Upper lobe of left lung (tissue), 6 donors: ENCODE measurements at regions not wholly inside any gene's neighbourhood (a gene's known extent, or its start where the extent isn't known, plus 50 kb on each side); places are given as distances from the start of the nearest gene placed in this dataset.

Source experiments
- ATAC-seq, 2 donors: fragments of 200-7000 bp; cut with Tn5 transposase; one replicate each; pipeline ENCODE4 v1.9.1; 2022; ENCODE audit warnings: mild to moderate bottlenecking in 2 of 2, moderate library complexity in 2 of 2; ENCODE audit not compliant: low FRiP score in 2 of 2
- DNase-seq, 2 donors: peaks; one replicate each; pipeline ENCODE4 v3.0.0-alpha.2; 2019 to 2020
- H3K27ac ChIP-seq, 4 donors: fragments of 200-600 bp; sonication (generic); one replicate each; pipeline ENCODE4 v1.5.1; 2016 to 2019
- H3K27me3 ChIP-seq, 4 donors: fragments of 200-600 bp; sonication (generic); one replicate each; pipeline ENCODE4 v1.5.1; 2017 to 2019
- H3K36me3 ChIP-seq, 4 donors: fragments of 200-600 bp; sonication (generic); one replicate each; pipeline ENCODE4 v1.5.1; 2016 to 2019
- H3K4me1 ChIP-seq, 4 donors: fragments of 200-600 bp; sonication (generic); one replicate each; pipeline ENCODE4 v1.5.1; 2018 to 2019
- H3K4me3 ChIP-seq, 4 donors: fragments of 200-600 bp; sonication (generic); one replicate each; pipeline ENCODE4 v1.5.1; 2017 to 2019; ENCODE audit warnings: mild to moderate bottlenecking in 2 of 4, moderate library complexity in 1 of 4
- H3K9me3 ChIP-seq, 4 donors: fragments of 200-600 bp; sonication (generic); one replicate each; pipeline ENCODE4 v1.5.1; 2018 to 2019
- CTCF ChIP-seq, 6 experiments: fragments of 450-650 bp in 4 of 6; fragments of 200-600 bp in 2 of 6; sonication (generic) in 2 of 6; IDR thresholded peaks; one replicate each; pipeline ENCODE4 v1.5.1; 2016 to 2019; ENCODE audit warnings: antibody characterized with exemption in 6 of 6
- EP300 ChIP-seq, 4 donors: sonication (generic); formaldehyde crosslinking; IDR thresholded peaks; one replicate each; pipeline ENCODE4 v1.5.1; 2017; ENCODE audit warnings: antibody characterized with exemption in 4 of 4, control low read depth in 2 of 4
- POLR2A ChIP-seq, 4 donors: fragments of 450-650 bp; IDR thresholded peaks; one replicate each; pipeline ENCODE4 v1.5.1; 2016 to 2017; ENCODE audit warnings: antibody characterized with exemption in 4 of 4, mild to moderate bottlenecking in 2 of 4
- POLR2AphosphoS5 ChIP-seq, 2 donors: sonication (generic); formaldehyde crosslinking; IDR thresholded peaks; one replicate each; pipeline ENCODE4 v1.5.1; 2017; ENCODE audit warnings: antibody characterized with exemption in 2 of 2
- WGBS, 2 donors: methylation state at CpG; one replicate each; pipeline ENCODE4 v1.1.5; 2017 to 2018; 5-methylcytosine and 5-hydroxymethylcytosine counted together
- donor health status: DM: no; HTN: no; CAD: no; lungs with moderate emphysema.
- donor health status: DM: no; HTN: yes; CAD: no; lungs with severe emphysema.

GRCh38 chr16:63461248-63461841 is 1425.1 kb upstream of the CDH8 start:
- ATAC-seq, result peak in 1 of 2 donors; percentile 41
- Histone ChIP-seq H3K4me1 (no peaks in the 10 kb centered on the region), H3K9me3 (no peaks in the 10 kb centered on the region), H3K27ac (no peak overlapping the region), H3K36me3 (no peaks in the 10 kb centered on the region), H3K4me3 (no peak overlapping the region), H3K27me3 (no peaks in the 10 kb centered on the region)
- TF ChIP-seq POLR2AphosphoS5 (IDR thresholded peaks at IDR 0.05) (no peak), CTCF (IDR thresholded peaks at IDR 0.05) (peak in 1 of 6 experiments; percentile 29)
- no peak for DNase-seq
- 66 to 71% methylated on average over 3 of the region's 3 CpGs for WGBS, 2 donors

- Histone ChIP-seq H3K9me3 (no peaks in the 10 kb centered on the region), H3K27me3 (no peaks in the 10 kb centered on the region), H3K4me3 (no peak overlapping the region), H3K27ac (no peak overlapping the region), H3K36me3 (no peaks in the 10 kb centered on the region), H3K4me1 (no peaks in the 10 kb centered on the region)
- no peak for TF ChIP-seq POLR2A (IDR thresholded peaks at IDR 0.05)
- 78 to 92% methylated on average over 5 of the region's 5 CpGs for WGBS, 2 donors
- DNase-seq (no peak), ATAC-seq (no peak)
Observed at GRCh38 chr16:63458846-63459245, 1422.6 kb upstream of the CDH8 start.

GRCh38 chr16:63457869-63458268 is 1421.6 kb upstream of the CDH8 start:
- no peak for DNase-seq
- TF ChIP-seq EP300 (IDR thresholded peaks at IDR 0.05) (no peak), CTCF (IDR thresholded peaks at IDR 0.05) (no peak), POLR2A (IDR thresholded peaks at IDR 0.05) (no peak), POLR2AphosphoS5 (IDR thresholded peaks at IDR 0.05) (no peak)
- H3K4me1 ChIP-seq, result no peaks in the 10 kb centered on the region
- H3K27ac ChIP-seq, result no peak overlapping the region
- ATAC-seq, result no peak
- no peaks in the 10 kb centered on the region for H3K9me3 ChIP-seq
- no peaks in the 10 kb centered on the region for H3K36me3 ChIP-seq
- no peak overlapping the region for H3K4me3 ChIP-seq
- 64 to 71% methylated on average over 2 of the region's 2 CpGs for WGBS, 2 donors
- H3K27me3 ChIP-seq, result no peaks in the 10 kb centered on the region

GRCh38 chr16:63453261-63453660 is 1417.0 kb upstream of the CDH8 start:
- 70 to 75% methylated on average over 3 of the region's 3 CpGs for WGBS, 2 donors
- TF ChIP-seq POLR2A (IDR thresholded peaks at IDR 0.05) (no peak), POLR2AphosphoS5 (IDR thresholded peaks at IDR 0.05) (no peak), CTCF (IDR thresholded peaks at IDR 0.05) (no peak), EP300 (IDR thresholded peaks at IDR 0.05) (no peak)
- Histone ChIP-seq H3K36me3 (no peaks in the 10 kb centered on the region), H3K27me3 (no peaks in the 10 kb centered on the region), H3K27ac (no peak overlapping the region), H3K9me3 (no peaks in the 10 kb centered on the region), H3K4me1 (no peaks in the 10 kb centered on the region), H3K4me3 (no peak overlapping the region)
- DNase-seq (no peak), ATAC-seq (no peak)

- TF ChIP-seq POLR2AphosphoS5 (IDR thresholded peaks at IDR 0.05) (no peak), EP300 (IDR thresholded peaks at IDR 0.05) (no peak), POLR2A (IDR thresholded peaks at IDR 0.05) (no peak), CTCF (IDR thresholded peaks at IDR 0.05) (no peak)
- no peaks in the 10 kb centered on the region for H3K4me1 ChIP-seq
- 28 to 36% methylated on average over 2 of the region's 2 CpGs for WGBS, 2 donors
- ATAC-seq, result no peak
- no peaks in the 10 kb centered on the region for H3K9me3 ChIP-seq
- H3K36me3 ChIP-seq, result no peaks in the 10 kb centered on the region
- no peak overlapping the region for H3K4me3 ChIP-seq
- DNase-seq, result no peak
- H3K27me3 ChIP-seq, result no peaks in the 10 kb centered on the region
- H3K27ac ChIP-seq, result no peak overlapping the region
Observed at GRCh38 chr16:63447121-63447520, 1410.9 kb upstream of the CDH8 start.
